ENCODE measurements at regions not wholly inside any gene's neighbourhood (a gene's known extent, or its start where the extent isn't known, plus 50 kb on each side); places are given as distances from the start of the nearest gene placed in this dataset.

DNA sequence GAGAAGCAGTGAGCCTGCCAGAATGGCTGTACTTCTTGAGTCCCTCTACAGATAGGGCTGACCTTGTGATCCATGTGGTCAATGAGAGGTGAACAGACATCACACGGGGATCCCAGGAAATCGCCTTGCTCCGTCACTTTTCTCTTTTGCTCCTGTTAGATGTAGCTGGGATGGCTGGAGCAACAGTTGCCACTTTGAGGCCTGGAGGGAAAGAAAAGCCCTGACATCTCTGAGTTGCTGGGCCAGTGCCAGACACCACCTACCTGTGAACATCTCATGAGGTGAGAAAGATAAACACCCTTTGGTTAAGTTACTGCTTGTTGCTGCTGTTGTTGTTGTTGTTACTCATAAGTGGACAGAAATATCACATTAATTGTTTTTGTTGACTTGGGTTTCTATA lies 840.3 kb downstream of the TBC1D22A start:
- TF ChIP-seq JUND (IDR thresholded peaks at IDR 0.05) (no peak), POLR2A (IDR thresholded peaks at IDR 0.05; ENCODE audit: borderline replicate concordance, extremely low read depth, insufficient read depth, insufficient read length) (no peak), POLR2AphosphoS5 (IDR thresholded peaks at IDR 0.05; ENCODE audit: low read depth, low read length) (no peak)
- TF ChIP-seq, protein P1, sequence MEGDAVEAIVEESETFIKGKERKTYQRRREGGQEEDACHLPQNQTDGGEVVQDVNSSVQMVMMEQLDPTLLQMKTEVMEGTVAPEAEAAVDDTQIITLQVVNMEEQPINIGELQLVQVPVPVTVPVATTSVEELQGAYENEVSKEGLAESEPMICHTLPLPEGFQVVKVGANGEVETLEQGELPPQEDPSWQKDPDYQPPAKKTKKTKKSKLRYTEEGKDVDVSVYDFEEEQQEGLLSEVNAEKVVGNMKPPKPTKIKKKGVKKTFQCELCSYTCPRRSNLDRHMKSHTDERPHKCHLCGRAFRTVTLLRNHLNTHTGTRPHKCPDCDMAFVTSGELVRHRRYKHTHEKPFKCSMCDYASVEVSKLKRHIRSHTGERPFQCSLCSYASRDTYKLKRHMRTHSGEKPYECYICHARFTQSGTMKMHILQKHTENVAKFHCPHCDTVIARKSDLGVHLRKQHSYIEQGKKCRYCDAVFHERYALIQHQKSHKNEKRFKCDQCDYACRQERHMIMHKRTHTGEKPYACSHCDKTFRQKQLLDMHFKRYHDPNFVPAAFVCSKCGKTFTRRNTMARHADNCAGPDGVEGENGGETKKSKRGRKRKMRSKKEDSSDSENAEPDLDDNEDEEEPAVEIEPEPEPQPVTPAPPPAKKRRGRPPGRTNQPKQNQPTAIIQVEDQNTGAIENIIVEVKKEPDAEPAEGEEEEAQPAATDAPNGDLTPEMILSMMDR (IDR thresholded peaks at IDR 0.05 in 2 of 3, conservative IDR thresholded peaks at IDR 0.05 in 1 of 3; ENCODE audit: borderline replicate concordance in 1 of 3, insufficient read depth in 1 of 3, low read depth in 2 of 3, low read length in 2 of 3) = no peak
